DMS 273 (cell line): ENCODE measurements at regions not wholly inside any gene's neighbourhood (a gene's known extent, or its start where the extent isn't known, plus 50 kb on each side); places are given as distances from the start of the nearest gene placed in this dataset.
"Not testable (repeated sequence)": the region's sequence is repeated elsewhere in the genome, so short reads cannot be mapped to it uniquely, and the experiment has no call there.

Experiments used
- DNase-seq: peaks from one replicate; lab custom pipeline; 2025; ENCODE audit not compliant: unreplicated experiment; lab: John Stamatoyannopoulos, UW

DNA sequence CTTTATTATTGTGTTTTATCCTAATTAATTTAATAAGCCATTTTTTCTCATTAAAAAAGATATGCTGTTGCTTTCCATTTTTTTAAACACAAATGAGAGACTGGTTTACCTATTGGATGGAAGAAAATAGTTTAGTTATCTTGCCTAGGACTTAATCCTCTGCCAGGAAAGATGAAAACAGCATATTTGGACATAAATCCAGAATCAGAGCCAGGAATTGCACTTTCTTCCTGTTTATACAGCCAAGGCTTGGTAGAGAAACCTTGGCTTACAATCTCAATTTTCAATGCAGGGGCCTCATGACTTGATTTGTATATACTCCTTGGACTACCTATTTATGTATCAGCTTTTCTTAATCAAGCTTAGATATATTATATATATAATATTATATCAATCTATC is 618.8 kb upstream of the SEMA3D start:
- no peak for DNase-seq

- no peak for DNase-seq
Observed at GRCh38 chr7:85805249-85805648, 618.4 kb upstream of the SEMA3D start.

DNA sequence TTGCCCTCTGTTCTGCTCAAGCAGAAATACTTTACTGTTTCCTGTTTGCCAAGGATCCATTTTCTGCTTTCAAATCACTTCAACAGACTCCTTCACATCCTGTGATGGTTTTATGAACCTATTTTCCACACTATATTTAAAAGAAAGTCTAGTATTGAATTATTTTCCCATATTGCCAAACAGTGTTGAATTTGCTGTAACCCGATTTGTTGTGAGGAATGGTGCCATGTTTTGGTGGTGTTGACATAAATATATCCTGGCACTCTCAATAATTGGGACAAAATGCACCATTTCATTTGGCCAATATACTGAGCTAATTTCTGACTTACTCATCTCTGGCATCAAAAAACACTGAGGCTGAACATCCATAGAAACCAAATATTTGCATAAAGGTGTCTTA is 615.4 kb upstream of the SEMA3D start:
- no peak for DNase-seq

DNA sequence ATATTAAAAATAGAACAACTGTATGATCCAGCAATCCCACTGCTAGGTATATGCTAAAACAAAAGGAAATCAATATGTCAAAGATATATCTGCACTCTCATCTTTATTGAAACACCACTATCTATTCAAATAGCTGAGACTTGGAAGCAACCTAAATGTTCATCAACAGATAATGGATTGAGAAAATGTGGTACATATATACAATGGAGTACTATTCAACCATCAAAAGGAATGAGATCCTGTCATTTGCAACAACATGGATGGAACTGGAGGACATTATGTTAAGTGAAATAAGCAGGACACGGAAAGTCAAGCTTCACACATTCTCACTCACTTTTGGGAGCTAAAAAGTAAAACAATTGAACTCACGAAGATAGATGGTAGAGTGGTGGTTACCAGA is 610.1 kb upstream of the SEMA3D start:
- no peak for DNase-seq

DNA sequence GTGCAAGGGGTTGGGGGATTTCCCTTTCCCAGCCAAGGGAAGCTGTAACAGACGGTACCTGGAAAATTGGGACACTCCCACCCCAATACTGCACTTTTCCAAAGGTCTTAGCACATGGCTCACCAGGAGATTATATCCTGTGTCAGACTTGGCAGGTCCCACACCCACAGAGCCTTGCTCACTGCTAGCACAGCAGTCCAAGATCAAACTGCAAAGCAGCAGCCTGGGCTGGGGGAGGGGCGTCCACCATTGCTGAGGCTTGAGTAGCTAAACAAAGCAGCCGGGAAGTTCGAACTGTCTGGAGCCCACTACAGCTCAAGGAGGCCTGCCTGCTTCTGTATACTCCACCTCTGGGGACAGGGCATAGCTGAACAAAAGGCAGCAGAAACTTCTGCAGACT is 604.2 kb upstream of the SEMA3D start:
- DNase-seq: not testable (repeated sequence)

DNA sequence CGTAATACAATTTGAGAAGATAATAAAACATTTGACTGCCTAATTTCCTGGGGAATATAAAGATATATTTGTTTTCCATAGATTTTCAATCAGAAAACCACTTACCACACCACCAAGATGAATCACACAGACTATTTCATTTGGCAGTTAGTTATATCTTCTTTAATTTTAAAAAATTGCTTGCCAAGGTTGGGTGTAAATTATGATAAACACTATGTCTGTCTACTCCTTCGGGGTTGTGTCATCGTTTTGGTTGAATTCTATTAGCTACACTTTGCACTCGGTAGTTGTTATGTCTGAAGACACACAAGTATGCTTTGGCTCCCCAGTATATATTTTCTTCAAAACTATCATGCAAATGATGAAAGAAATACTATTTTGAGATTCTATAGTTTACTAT is 594.8 kb upstream of the SEMA3D start:
- DNase-seq: no peak

GRCh38 chr7:85776691-85777345 is 590.0 kb upstream of the SEMA3D start:
- DNase-seq: no peak

DNA sequence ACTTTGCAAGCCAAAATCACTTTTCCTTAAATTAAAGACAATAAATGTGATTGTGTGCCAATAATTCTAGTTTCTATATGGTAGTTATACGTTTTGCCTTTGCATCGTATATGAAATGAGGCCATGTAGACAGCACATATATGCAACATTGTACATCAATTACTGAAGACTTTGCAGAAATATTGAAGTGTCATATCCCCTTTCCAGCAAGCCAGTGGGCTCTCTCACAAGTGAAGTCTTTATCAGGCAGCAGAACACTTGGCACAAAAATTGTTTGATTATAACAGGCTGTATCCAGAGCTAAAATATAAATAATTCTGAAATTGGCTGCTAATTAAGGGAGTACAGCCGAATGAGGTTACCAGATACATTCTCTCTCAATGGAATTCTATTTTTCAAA is 588.6 kb upstream of the SEMA3D start:
- DNase-seq: no peak

- DNase-seq: no peak
Observed at GRCh38 chr7:85774986-85775385, 588.1 kb upstream of the SEMA3D start.

GRCh38 chr7:85773116-85773728 is 586.4 kb upstream of the SEMA3D start:
- no peak for DNase-seq

GRCh38 chr7:85771516-85771915 is 584.7 kb upstream of the SEMA3D start:
- no peak for DNase-seq

GRCh38 chr7:85770332-85770731 is 583.5 kb upstream of the SEMA3D start:
- DNase-seq: no peak

DNA sequence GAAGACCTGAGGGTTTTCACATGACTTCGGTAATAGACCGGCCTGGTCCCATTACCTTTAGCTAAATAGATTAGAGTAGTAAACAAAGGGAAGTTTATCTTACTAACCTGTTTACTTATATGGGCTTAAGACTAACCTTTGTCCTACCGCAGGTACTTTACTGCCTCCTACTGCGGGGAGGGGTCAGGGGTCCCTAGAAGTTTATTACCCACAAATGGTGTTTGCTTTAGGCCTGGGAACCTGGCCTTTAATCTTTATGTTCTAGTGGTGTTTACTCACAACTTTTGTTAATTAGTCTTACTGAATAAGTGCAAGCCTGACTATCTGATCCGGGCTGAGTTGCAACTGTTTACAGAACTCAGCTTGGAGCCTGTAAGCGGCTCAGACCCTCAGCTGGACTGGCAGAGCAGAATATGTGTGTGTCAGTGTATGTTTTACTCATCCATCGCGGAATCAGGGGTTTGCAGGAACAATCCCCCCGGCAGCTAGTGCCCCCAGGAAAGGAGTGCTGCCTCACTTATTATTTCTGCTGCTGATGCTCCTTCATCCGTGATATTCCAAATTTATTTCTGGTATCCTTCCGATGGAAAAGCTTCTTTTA is 578.9 kb upstream of the SEMA3D start:
- DNase-seq: no peak

DNA sequence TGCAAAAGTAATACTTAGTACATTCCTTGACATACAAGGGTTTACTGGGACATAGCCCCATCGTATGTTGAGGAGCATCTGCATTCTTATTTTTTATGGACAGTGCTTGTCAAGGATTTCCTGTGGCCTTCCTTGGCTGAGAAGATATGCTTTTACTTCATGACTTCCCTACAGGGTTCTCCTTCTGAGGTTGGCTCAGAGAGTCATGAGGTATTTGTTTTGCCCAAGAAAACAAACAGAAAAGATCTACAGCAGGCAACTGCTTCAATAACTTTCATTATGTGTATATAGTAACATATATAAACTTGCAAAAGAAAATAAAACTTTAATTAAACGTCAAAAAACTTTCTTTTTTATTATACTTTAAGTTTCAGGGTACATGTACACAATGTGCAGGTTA is 577.2 kb upstream of the SEMA3D start:
- DNase-seq: no peak

- DNase-seq: no peak
Observed at GRCh38 chr7:85757348-85757747, 570.5 kb upstream of the SEMA3D start.

DNA sequence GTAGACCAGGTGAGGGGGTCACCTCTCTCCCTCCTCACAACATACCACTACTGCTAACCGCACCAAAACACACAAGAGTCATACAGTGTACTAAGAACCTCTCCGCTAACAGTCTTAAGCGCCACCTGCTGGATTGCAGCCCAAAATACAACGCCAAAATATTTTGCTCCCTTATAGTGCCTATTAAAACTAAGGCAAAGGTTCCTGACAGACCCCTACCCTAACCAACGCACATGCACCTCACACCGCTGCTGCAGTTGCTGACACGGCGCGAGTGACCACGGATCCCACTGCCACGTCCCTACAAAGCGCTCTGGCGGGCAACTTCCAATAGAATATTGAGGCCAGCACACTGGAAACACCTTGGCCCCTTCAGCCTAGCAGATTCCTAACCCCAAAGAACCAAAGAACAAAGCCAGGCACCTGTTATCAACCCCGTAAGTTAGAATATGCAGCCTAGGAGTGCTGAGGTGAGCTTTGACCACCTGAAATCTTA is 563.6 kb upstream of the SEMA3D start:
- peak; percentile 80 for DNase-seq

DNA sequence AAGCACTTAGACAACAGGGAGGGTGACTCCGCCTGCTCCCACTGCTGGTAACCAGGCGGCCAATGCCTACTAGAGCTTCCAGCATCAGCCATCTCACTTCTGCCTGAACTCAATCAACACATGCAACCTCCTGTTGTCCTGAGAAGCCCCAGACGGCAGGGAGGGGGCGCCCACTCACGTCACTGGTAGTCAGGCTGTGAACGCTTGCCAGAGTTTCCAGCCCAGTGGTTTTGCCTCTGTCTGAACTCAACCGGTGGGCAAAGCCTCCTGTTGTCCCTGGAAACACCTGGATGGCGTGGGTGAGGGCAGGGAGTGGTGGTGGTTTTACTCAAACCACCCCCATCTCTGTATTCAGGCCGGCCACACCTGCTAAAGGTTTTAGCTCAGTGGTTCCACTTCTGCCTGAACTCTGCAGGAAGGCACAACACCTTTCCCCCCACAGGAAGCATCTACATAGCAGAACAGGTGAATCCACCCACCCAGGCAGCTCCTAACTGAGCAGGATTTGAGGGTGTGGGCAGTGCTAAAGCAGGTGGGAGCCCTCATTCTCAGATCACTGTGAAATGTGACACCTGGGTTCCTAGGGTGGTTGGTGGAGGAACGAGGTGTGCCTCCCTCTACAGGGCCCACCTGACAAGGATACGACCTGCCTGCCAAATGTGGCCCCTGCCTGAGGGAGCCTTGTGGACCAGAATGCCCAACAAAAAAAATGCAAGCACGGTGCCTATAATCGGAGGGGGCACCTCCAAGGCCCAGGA is 563.0 kb upstream of the SEMA3D start:
- DNase-seq: no peak

GRCh38 chr7:85748861-85749260 is 562.0 kb upstream of the SEMA3D start:
- no peak for DNase-seq

DNA sequence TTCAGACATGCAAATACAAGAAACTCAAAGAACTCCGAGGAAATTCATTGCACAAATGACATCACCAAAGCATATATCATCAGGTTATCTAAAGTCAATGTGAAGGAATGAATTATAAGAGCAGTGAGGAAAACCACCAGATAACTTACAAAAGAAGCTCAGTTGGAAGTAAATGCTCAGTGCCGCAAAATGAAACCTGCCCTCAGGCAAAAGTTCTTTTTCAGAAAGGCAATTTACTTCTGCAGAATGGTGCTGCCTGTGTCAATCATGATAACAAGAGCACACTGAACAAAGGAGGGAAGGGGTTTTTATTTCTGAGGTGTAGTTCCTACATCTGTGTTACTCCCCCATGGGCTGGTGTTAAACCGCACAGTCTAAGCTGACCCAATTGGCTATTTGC is 550.6 kb upstream of the SEMA3D start:
- DNase-seq: no peak

DNA sequence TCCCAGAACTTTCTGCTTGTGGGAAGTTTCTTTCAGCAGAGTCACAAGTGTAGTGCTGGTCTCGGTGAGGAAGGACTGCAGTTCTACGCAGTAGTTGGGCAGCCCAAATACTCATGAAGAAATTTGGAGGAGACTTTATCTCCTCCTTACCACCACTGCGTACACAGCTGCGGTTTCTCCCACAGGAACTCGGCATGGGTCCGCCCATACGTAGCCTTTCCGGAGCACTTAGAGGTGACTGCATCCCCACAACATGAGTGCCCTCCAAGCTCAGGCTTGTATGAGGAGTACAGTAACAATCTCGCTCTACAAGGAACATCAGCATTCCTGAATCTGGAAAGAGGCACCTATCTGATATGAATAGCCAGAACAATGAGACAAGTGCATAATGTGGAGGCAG is 549.2 kb upstream of the SEMA3D start:
- no peak for DNase-seq

DNA sequence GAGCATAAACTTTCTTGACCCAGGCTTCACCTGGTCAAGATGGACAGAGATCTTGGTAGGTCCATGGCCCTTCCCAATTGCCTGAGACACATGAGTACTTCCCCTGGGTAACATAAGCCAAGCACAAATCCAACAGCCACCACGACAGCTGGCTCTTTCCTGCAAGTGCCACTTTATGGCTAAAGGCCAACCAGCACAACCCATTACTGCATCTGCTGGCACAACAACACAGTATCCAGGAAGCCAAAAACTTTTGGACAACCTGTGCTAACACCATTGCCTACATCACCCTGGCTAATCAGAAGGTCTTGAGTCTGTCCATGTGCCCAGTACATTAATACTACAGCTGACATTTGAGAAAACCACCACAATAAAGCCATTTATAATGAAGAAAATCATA is 548.0 kb upstream of the SEMA3D start:
- peak; percentile 36 for DNase-seq
